ENCODE measurements at regions not wholly inside any gene's neighbourhood (a gene's known extent, or its start where the extent isn't known, plus 50 kb on each side); places are given as distances from the start of the nearest gene placed in this dataset.

DNA sequence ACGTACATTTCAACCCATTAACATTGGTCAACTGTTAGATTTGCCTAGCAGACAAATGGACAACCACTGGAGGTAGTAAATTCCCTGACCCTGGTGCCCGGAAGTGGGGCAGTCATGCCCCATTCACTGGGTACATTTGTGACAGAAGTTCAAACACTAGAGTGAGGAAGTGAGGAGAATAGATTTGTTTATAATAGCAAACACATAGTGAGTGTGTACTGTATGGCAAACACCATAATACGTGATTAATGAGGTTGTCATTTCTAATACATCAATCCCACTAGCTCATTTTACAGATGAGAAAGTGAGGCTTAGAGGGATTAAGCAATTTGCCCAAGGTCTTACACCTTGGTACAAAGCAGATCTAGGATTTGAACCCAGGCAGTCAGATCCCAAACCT, 181.9 kb upstream of the MKLN1 start:
- TF ChIP-seq, protein P1, sequence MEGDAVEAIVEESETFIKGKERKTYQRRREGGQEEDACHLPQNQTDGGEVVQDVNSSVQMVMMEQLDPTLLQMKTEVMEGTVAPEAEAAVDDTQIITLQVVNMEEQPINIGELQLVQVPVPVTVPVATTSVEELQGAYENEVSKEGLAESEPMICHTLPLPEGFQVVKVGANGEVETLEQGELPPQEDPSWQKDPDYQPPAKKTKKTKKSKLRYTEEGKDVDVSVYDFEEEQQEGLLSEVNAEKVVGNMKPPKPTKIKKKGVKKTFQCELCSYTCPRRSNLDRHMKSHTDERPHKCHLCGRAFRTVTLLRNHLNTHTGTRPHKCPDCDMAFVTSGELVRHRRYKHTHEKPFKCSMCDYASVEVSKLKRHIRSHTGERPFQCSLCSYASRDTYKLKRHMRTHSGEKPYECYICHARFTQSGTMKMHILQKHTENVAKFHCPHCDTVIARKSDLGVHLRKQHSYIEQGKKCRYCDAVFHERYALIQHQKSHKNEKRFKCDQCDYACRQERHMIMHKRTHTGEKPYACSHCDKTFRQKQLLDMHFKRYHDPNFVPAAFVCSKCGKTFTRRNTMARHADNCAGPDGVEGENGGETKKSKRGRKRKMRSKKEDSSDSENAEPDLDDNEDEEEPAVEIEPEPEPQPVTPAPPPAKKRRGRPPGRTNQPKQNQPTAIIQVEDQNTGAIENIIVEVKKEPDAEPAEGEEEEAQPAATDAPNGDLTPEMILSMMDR (IDR thresholded peaks at IDR 0.05; ENCODE audit: extremely low read depth in 1 of 2, insufficient read depth in 1 of 2, low read depth in 1 of 2, low read length in 2 of 2) = no peak
- TF ChIP-seq, protein P2, sequence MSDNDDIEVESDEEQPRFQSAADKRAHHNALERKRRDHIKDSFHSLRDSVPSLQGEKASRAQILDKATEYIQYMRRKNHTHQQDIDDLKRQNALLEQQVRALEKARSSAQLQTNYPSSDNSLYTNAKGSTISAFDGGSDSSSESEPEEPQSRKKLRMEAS (IDR thresholded peaks at IDR 0.05; ENCODE audit: insufficient read depth, insufficient read length) = no peak
- TF ChIP-seq POLR2A (IDR thresholded peaks at IDR 0.05; ENCODE audit: low read depth, low read length) = no peak
